ENCODE measurements at regions not wholly inside any gene's neighbourhood (a gene's known extent, or its start where the extent isn't known, plus 50 kb on each side); places are given as distances from the start of the nearest gene placed in this dataset.

- no peak for DNase-seq (ENCODE audit: low spot score)
Observed at GRCh38 chr22:48336339-48337060, 1491.2 kb downstream of the BRD1 start.

GRCh38 chr22:48335442-48336139 lies 1492.1 kb downstream of the BRD1 start:
- H3K9me3 ChIP-seq: no peaks in the 10 kb centered on the region
- no peak overlapping the region for H3K27ac ChIP-seq
- no peak for DNase-seq (ENCODE audit: low spot score)
- no peaks in the 10 kb centered on the region for H3K36me3 ChIP-seq
- no peaks in the 10 kb centered on the region for H3K27me3 ChIP-seq
- no peaks in the 10 kb centered on the region for H3K4me1 ChIP-seq
- TF ChIP-seq CTCF (IDR thresholded peaks at IDR 0.05): no peak
- H3K4me3 ChIP-seq: no peak overlapping the region

More at GRCh38 chr22:48336339-48337060, 1491.2 kb downstream of the BRD1 start:
- Histone ChIP-seq H3K27me3 (no peaks in the 10 kb centered on the region), H3K4me1 (no peaks in the 10 kb centered on the region), H3K36me3 (no peaks in the 10 kb centered on the region), H3K4me3 (no peak overlapping the region), H3K9me3 (no peaks in the 10 kb centered on the region), H3K27ac (no peak overlapping the region)
- TF ChIP-seq CTCF (IDR thresholded peaks at IDR 0.05): no peak

GRCh38 chr22:48334971-48335370 lies 1492.7 kb downstream of the BRD1 start:
- no peaks in the 10 kb centered on the region for H3K27me3 ChIP-seq
- no peak overlapping the region for H3K27ac ChIP-seq
- no peak for TF ChIP-seq CTCF (IDR thresholded peaks at IDR 0.05)
- peaks cover 0 to 1% of the 10 kb centered on the region in 2 donors for H3K9me3 ChIP-seq
- H3K4me3 ChIP-seq: no peak overlapping the region
- no peak for DNase-seq (ENCODE audit: low spot score)
- no peaks in the 10 kb centered on the region for H3K4me1 ChIP-seq
- no peaks in the 10 kb centered on the region for H3K36me3 ChIP-seq

GRCh38 chr22:48333816-48334735 lies 1493.6 kb downstream of the BRD1 start:
- Histone ChIP-seq H3K27me3 (no peaks in the 10 kb centered on the region), H3K36me3 (no peaks in the 10 kb centered on the region), H3K9me3 (peaks cover 0 to 9% of the 10 kb centered on the region in 2 donors), H3K4me3 (no peak overlapping the region), H3K27ac (no peak overlapping the region), H3K4me1 (no peaks in the 10 kb centered on the region)
- no peak for DNase-seq (ENCODE audit: low spot score)
- no peak for TF ChIP-seq CTCF (IDR thresholded peaks at IDR 0.05)

GRCh38 chr22:48333323-48333763 lies 1494.3 kb downstream of the BRD1 start:
- H3K27me3 ChIP-seq: no peaks in the 10 kb centered on the region

More at GRCh38 chr22:48333323-48333763, 1494.3 kb downstream of the BRD1 start:
- Histone ChIP-seq H3K36me3 (no peaks in the 10 kb centered on the region), H3K4me1 (no peaks in the 10 kb centered on the region), H3K4me3 (no peak overlapping the region), H3K27ac (no peak overlapping the region), H3K9me3 (peaks cover 0 to 9% of the 10 kb centered on the region in 2 donors)
- DNase-seq (ENCODE audit: low spot score): no peak
- TF ChIP-seq CTCF (IDR thresholded peaks at IDR 0.05): no peak

Data from right atrium auricular region (tissue), 2 donors.